ENCODE measurements at regions not wholly inside any gene's neighbourhood (a gene's known extent, or its start where the extent isn't known, plus 50 kb on each side); places are given as distances from the start of the nearest gene placed in this dataset.
A peak's percentile ranks its signal among the peaks of the same experiment; 100 is the strongest.

GRCh38 chr6:112780498-112781096, 433.5 kb downstream of the RFPL4B start:
- no peak for TF ChIP-seq POLR2AphosphoS5 (IDR thresholded peaks at IDR 0.05; ENCODE audit: low read depth, low read length)
- TF ChIP-seq, protein P1, sequence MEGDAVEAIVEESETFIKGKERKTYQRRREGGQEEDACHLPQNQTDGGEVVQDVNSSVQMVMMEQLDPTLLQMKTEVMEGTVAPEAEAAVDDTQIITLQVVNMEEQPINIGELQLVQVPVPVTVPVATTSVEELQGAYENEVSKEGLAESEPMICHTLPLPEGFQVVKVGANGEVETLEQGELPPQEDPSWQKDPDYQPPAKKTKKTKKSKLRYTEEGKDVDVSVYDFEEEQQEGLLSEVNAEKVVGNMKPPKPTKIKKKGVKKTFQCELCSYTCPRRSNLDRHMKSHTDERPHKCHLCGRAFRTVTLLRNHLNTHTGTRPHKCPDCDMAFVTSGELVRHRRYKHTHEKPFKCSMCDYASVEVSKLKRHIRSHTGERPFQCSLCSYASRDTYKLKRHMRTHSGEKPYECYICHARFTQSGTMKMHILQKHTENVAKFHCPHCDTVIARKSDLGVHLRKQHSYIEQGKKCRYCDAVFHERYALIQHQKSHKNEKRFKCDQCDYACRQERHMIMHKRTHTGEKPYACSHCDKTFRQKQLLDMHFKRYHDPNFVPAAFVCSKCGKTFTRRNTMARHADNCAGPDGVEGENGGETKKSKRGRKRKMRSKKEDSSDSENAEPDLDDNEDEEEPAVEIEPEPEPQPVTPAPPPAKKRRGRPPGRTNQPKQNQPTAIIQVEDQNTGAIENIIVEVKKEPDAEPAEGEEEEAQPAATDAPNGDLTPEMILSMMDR (IDR thresholded peaks at IDR 0.05), result peak; percentile 90
- TF ChIP-seq TCF7L2 (IDR thresholded peaks at IDR 0.05; ENCODE audit: low read depth, low read length), result no peak
- TF ChIP-seq, protein P2, sequence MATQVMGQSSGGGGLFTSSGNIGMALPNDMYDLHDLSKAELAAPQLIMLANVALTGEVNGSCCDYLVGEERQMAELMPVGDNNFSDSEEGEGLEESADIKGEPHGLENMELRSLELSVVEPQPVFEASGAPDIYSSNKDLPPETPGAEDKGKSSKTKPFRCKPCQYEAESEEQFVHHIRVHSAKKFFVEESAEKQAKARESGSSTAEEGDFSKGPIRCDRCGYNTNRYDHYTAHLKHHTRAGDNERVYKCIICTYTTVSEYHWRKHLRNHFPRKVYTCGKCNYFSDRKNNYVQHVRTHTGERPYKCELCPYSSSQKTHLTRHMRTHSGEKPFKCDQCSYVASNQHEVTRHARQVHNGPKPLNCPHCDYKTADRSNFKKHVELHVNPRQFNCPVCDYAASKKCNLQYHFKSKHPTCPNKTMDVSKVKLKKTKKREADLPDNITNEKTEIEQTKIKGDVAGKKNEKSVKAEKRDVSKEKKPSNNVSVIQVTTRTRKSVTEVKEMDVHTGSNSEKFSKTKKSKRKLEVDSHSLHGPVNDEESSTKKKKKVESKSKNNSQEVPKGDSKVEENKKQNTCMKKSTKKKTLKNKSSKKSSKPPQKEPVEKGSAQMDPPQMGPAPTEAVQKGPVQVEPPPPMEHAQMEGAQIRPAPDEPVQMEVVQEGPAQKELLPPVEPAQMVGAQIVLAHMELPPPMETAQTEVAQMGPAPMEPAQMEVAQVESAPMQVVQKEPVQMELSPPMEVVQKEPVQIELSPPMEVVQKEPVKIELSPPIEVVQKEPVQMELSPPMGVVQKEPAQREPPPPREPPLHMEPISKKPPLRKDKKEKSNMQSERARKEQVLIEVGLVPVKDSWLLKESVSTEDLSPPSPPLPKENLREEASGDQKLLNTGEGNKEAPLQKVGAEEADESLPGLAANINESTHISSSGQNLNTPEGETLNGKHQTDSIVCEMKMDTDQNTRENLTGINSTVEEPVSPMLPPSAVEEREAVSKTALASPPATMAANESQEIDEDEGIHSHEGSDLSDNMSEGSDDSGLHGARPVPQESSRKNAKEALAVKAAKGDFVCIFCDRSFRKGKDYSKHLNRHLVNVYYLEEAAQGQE (IDR thresholded peaks at IDR 0.05; ENCODE audit: insufficient read depth in 1 of 2, low read depth in 2 of 2, low read length in 1 of 2), result no peak
- TF ChIP-seq SIN3A (IDR thresholded peaks at IDR 0.05; ENCODE audit: borderline replicate concordance, insufficient read depth, low read depth, low read length), result no peak
